CD14-positive monocyte (primary cell): ENCODE measurements at regions not wholly inside any gene's neighbourhood (a gene's known extent, or its start where the extent isn't known, plus 50 kb on each side); places are given as distances from the start of the nearest gene placed in this dataset.

Experiments
- DNase-seq, 3 donors: peaks; one replicate each; pipeline ENCODE4 v3.0.0-alpha.2; 2011 to 2022
- H2AFZ ChIP-seq: 2 replicates; pipeline ENCODE4 v1.6.0; 2012; ENCODE audit warnings: mild to moderate bottlenecking, low read depth, low read length, inconsistent platforms; ENCODE audit not compliant: insufficient read depth, poor library complexity, severe bottlenecking
- H3K27ac ChIP-seq, 2 donors: 1 replicate in 1 of 2; 2 replicates in 1 of 2; pipeline ENCODE4 v1.5.1; 2012 to 2013; ENCODE audit warnings: low read length in 2 of 2, control low read depth in 1 of 2, inconsistent platforms in 1 of 2, low read depth in 1 of 2, mild to moderate bottlenecking in 1 of 2
- H3K27me3 ChIP-seq, 2 donors: one replicate each; pipeline versions ENCODE4 v1.6.0 to v1.6.1; 2011 to 2013; ENCODE audit warnings: low read length in 2 of 2; ENCODE audit not compliant: control insufficient read depth in 2 of 2, insufficient read depth in 2 of 2
- H3K36me3 ChIP-seq, 2 donors: replicated peaks in 1 of 2; 1 replicate in 1 of 2; 2 replicates in 1 of 2; pipeline versions ENCODE4 v1.5.1 to v1.6.1; 2012 to 2013; ENCODE audit warnings: low read length in 2 of 2, control low read depth in 1 of 2, inconsistent platforms in 1 of 2, mild to moderate bottlenecking in 1 of 2; ENCODE audit not compliant: insufficient read depth in 2 of 2, control insufficient read depth in 1 of 2
- H3K4me1 ChIP-seq, 2 donors: 1 replicate in 1 of 2; 2 replicates in 1 of 2; pipeline versions ENCODE4 v1.5.1 to v1.6.1; 2012 to 2013; ENCODE audit warnings: low read length in 2 of 2, control low read depth in 1 of 2, inconsistent platforms in 1 of 2, mild to moderate bottlenecking in 1 of 2, moderate library complexity in 1 of 2; ENCODE audit not compliant: insufficient read depth in 2 of 2, control insufficient read depth in 1 of 2
- H3K4me2 ChIP-seq: replicated peaks from 2 replicates; pipeline ENCODE3; 2012; ENCODE audit warnings: low read length, moderate library complexity, mild to moderate bottlenecking; ENCODE audit not compliant: poor library complexity, severe bottlenecking; ENCODE audit errors: extremely low read depth
- H3K4me3 ChIP-seq, 3 experiments: fragments of 200-600 bp in 1 of 3; sonication (generic) in 1 of 3; replicated peaks in 1 of 3; 1 replicate in 2 of 3; 2 replicates in 1 of 3; pipeline ENCODE4 v1.5.1; 2011 to 2013; ENCODE audit warnings: low read length in 3 of 3, mild to moderate bottlenecking in 3 of 3, control low read depth in 2 of 3, low read depth in 2 of 3, inconsistent platforms in 1 of 3, moderate library complexity in 1 of 3
- H3K79me2 ChIP-seq: 2 replicates; pipeline ENCODE4 v1.6.0; 2012; ENCODE audit warnings: mild to moderate bottlenecking, control low read depth, inconsistent platforms, low read length, moderate library complexity; ENCODE audit not compliant: insufficient read depth
- H3K9ac ChIP-seq: 2 replicates; pipeline ENCODE4 v1.6.0; 2017; ENCODE audit warnings: low read length, mild to moderate bottlenecking; ENCODE audit not compliant: insufficient read depth, poor library complexity, severe bottlenecking
- H3K9me3 ChIP-seq, 2 donors: replicated peaks in 1 of 2; 1 replicate in 1 of 2; 2 replicates in 1 of 2; pipeline versions ENCODE4 v1.5.1 to v1.6.1; 2012 to 2013; ENCODE audit warnings: low read length in 2 of 2, control low read depth in 1 of 2; ENCODE audit not compliant: control insufficient read depth in 1 of 2, insufficient read depth in 1 of 2
- H4K20me1 ChIP-seq: 2 replicates; pipeline ENCODE4 v1.6.0; 2012; ENCODE audit warnings: mild to moderate bottlenecking, low read length, control low read depth, moderate library complexity; ENCODE audit not compliant: insufficient read depth
- H3K27ac Mint-ChIP-seq, 7 donors: one replicate each; pipeline ENCODE4 v1.8.0; 2020; ENCODE audit warnings: mild to moderate bottlenecking in 7 of 7, mixed read lengths in 7 of 7, moderate library complexity in 6 of 7, inconsistent platforms in 2 of 7
- H3K27me3 Mint-ChIP-seq, 3 donors: one replicate each; pipeline ENCODE4 v1.8.0; 2021 to 2022; ENCODE audit warnings: low read depth in 3 of 3, mild to moderate bottlenecking in 3 of 3, mixed read lengths in 3 of 3, moderate library complexity in 3 of 3, inconsistent platforms in 1 of 3
- H3K36me3 Mint-ChIP-seq, 2 donors: one replicate each; pipeline ENCODE4 v1.8.0; 2020; ENCODE audit warnings: mixed read lengths in 2 of 2, inconsistent platforms in 1 of 2, mild to moderate bottlenecking in 1 of 2
- H3K4me1 Mint-ChIP-seq: one replicate; pipeline ENCODE4 v1.8.0; 2020; ENCODE audit warnings: mild to moderate bottlenecking, mixed read lengths
- H3K4me3 Mint-ChIP-seq, 2 donors: one replicate each; pipeline ENCODE4 v1.8.0; 2020; ENCODE audit warnings: mild to moderate bottlenecking in 2 of 2, mixed read lengths in 2 of 2, moderate library complexity in 1 of 2
- H3K9me3 Mint-ChIP-seq, 7 donors: one replicate each; pipeline ENCODE4 v1.8.0; 2020 to 2022; ENCODE audit warnings: mixed read lengths in 7 of 7, mild to moderate bottlenecking in 6 of 7, moderate library complexity in 6 of 7, inconsistent platforms in 2 of 7
- WGBS: methylation state at CpG from one replicate; pipeline ENCODE4 v1.1.5; 2013; ENCODE audit warnings: missing lambda C conversion rate; ENCODE audit not compliant: insufficient coverage; 5-methylcytosine and 5-hydroxymethylcytosine counted together
- intact Hi-C, 2 donors: fragments of 100-400 bp; cut with micrococcal nuclease; formaldehyde crosslinking; loops; one replicate each; pipeline versions ENCODE4 v1.15.0 to v1.15.1; 2023
- TF ChIP-seq, protein P1 (sequence below): fragments of 200-600 bp; IDR thresholded peaks from one replicate; pipeline ENCODE4 v1.8.0; 2022; ENCODE audit warnings: antibody characterized with exemption, mild to moderate bottlenecking

DNA sequence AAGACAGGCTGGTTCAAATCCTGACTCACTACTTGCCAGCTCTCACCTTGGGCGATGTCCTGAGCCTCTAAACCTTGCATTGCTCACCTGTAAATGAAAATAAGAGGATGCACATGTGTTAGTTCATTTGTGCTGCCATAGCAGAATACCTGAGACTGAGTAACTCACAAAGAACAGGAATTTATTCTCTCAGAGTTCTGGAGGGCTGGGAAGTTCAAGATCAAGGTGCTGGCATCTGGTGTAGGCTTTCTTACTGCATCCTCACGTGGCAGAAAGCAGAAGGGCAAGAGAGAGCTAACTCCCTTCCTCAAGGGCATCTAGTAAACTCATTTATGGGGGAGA is 222.7 kb downstream of the MTHFS start:
- DNase-seq = no peak
- no peak overlapping the region for H3K4me2 ChIP-seq
- H3K9me3 ChIP-seq = no peaks in the 10 kb centered on the region
- Mint-ChIP-seq H3K27me3 (peaks cover 3 to 7% (median 4%) of the 10 kb centered on the region in 3 donors), H3K27ac (peak overlapping the region in 1 of 7 donors; percentile 45), H3K4me3 (no peak overlapping the region), H3K9me3 (peaks cover 0 to 4% (median 0%) of the 10 kb centered on the region in 7 donors), H3K4me1 (no peaks in the 10 kb centered on the region), H3K36me3 (no peaks in the 10 kb centered on the region)
- H3K36me3 ChIP-seq = no peaks in the 10 kb centered on the region
- no peaks in the 10 kb centered on the region for H3K79me2 ChIP-seq
- intact Hi-C loops = no loop called here
- H2AFZ ChIP-seq = no peak overlapping the region
- H4K20me1 ChIP-seq = no peaks in the 10 kb centered on the region
- H3K27ac ChIP-seq = no peak overlapping the region
- H3K27me3 ChIP-seq = peaks cover 0 to 5% of the 10 kb centered on the region in 2 donors
- no CpG with 5 or more reads among the region's 2 CpGs for WGBS
- TF ChIP-seq, protein P1, sequence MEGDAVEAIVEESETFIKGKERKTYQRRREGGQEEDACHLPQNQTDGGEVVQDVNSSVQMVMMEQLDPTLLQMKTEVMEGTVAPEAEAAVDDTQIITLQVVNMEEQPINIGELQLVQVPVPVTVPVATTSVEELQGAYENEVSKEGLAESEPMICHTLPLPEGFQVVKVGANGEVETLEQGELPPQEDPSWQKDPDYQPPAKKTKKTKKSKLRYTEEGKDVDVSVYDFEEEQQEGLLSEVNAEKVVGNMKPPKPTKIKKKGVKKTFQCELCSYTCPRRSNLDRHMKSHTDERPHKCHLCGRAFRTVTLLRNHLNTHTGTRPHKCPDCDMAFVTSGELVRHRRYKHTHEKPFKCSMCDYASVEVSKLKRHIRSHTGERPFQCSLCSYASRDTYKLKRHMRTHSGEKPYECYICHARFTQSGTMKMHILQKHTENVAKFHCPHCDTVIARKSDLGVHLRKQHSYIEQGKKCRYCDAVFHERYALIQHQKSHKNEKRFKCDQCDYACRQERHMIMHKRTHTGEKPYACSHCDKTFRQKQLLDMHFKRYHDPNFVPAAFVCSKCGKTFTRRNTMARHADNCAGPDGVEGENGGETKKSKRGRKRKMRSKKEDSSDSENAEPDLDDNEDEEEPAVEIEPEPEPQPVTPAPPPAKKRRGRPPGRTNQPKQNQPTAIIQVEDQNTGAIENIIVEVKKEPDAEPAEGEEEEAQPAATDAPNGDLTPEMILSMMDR = no peak
- H3K4me3 ChIP-seq = no peak overlapping the region
- no peak overlapping the region for H3K9ac ChIP-seq
- H3K4me1 ChIP-seq = no peaks in the 10 kb centered on the region

- no peaks in the 10 kb centered on the region for H3K9me3 Mint-ChIP-seq
- TF ChIP-seq, protein P1 = no peak
- H2AFZ ChIP-seq = no peak overlapping the region
- no peaks in the 10 kb centered on the region for H3K4me1 ChIP-seq
- no peak overlapping the region for H3K4me3 Mint-ChIP-seq
- H3K27me3 ChIP-seq = peaks cover 0 to 5% of the 10 kb centered on the region in 2 donors
- H3K36me3 ChIP-seq = no peaks in the 10 kb centered on the region
- no peak overlapping the region for H3K4me2 ChIP-seq
- no peaks in the 10 kb centered on the region for H4K20me1 ChIP-seq
- no peak overlapping the region for H3K9ac ChIP-seq
- intact Hi-C loops = no loop called here
- no peak for DNase-seq
- H3K27ac Mint-ChIP-seq = peak overlapping the region in 1 of 7 donors; percentile 21
- H3K4me1 Mint-ChIP-seq = no peaks in the 10 kb centered on the region
- 83% methylated on average over 2 of the region's 5 CpGs for whole genome bisulfite sequencing
- H3K79me2 ChIP-seq = no peaks in the 10 kb centered on the region
- no peak overlapping the region for H3K4me3 ChIP-seq
- H3K27ac ChIP-seq = no peak overlapping the region
- no peaks in the 10 kb centered on the region for H3K36me3 Mint-ChIP-seq
- no peaks in the 10 kb centered on the region for H3K9me3 ChIP-seq
- H3K27me3 Mint-ChIP-seq = peaks cover 5 to 8% (median 8%) of the 10 kb centered on the region in 3 donors
Measured at GRCh38 chr15:79675982-79676381, 220.8 kb downstream of the MTHFS start.
